ENCODE measurements at regions not wholly inside any gene's neighbourhood (a gene's known extent, or its start where the extent isn't known, plus 50 kb on each side); places are given as distances from the start of the nearest gene placed in this dataset.

- TF ChIP-seq CTCF (conservative IDR thresholded peaks at IDR 0.05; ENCODE audit: low read depth, low read length) = no peak
- no peak for TF ChIP-seq EZH2 (IDR thresholded peaks at IDR 0.05; ENCODE audit: low read length, unreplicated experiment)
- no peak for TF ChIP-seq EZH2phosphoT487 (IDR thresholded peaks at IDR 0.05; ENCODE audit: borderline replicate concordance, low read length)
Measured at GRCh38 chr14:61102549-61103466, 121.8 kb downstream of the SLC38A6 start.

All from PC-3 (cell line).